Caki2 (cell line): ENCODE measurements at regions not wholly inside any gene's neighbourhood (a gene's known extent, or its start where the extent isn't known, plus 50 kb on each side); places are given as distances from the start of the nearest gene placed in this dataset.

Experiments used
- DNase-seq: peaks from one replicate; pipeline ENCODE4 v3.0.0-alpha.2; 2015; ENCODE audit warnings: low read depth
- in situ Hi-C: cut with HindIII; loops from 2 replicates; pipeline ENCODE4 v1.10.0; 2016; ENCODE audit warnings: low sequenced_read_pairs, low pct_unique_long_range_greater_than_20kb, mixed read lengths

GRCh38 chrX:5617666-5618065 is 611.0 kb downstream of the NLGN4X start:
- in situ Hi-C loops, result no loop called here
- no peak for DNase-seq

- DNase-seq, result no peak
- in situ Hi-C loops, result no loop called here
Measured at GRCh38 chrX:5595570-5595969, 633.1 kb downstream of the NLGN4X start.

GRCh38 chrX:5586726-5587125 is 641.9 kb downstream of the NLGN4X start:
- in situ Hi-C loops, result no loop called here
- DNase-seq, result no peak

- in situ Hi-C loops, result no loop called here
- no peak for DNase-seq
Measured at GRCh38 chrX:5575407-5575806, 653.3 kb downstream of the NLGN4X start.

GRCh38 chrX:5568934-5569333 is 659.7 kb downstream of the NLGN4X start:
- in situ Hi-C loops, result no loop called here
- no peak for DNase-seq

GRCh38 chrX:5559386-5559785 is 669.3 kb downstream of the NLGN4X start:
- in situ Hi-C loops, result no loop called here
- no peak for DNase-seq

GRCh38 chrX:5549512-5549911 is 679.2 kb downstream of the NLGN4X start:
- no peak for DNase-seq
- in situ Hi-C loops, result no loop called here

- in situ Hi-C loops, result no loop called here
- no peak for DNase-seq
Measured at GRCh38 chrX:5537098-5537497, 691.6 kb downstream of the NLGN4X start.

GRCh38 chrX:5536261-5536660 is 692.4 kb downstream of the NLGN4X start:
- in situ Hi-C loops, result no loop called here
- DNase-seq, result no peak

- in situ Hi-C loops, result no loop called here
- DNase-seq, result no peak
Measured at GRCh38 chrX:5528057-5528456, 700.6 kb downstream of the NLGN4X start.

GRCh38 chrX:5526191-5526590 is 702.5 kb downstream of the NLGN4X start:
- in situ Hi-C loops, result no loop called here
- no peak for DNase-seq

- no peak for DNase-seq
- in situ Hi-C loops, result no loop called here
Measured at GRCh38 chrX:5490786-5491563, 737.7 kb downstream of the NLGN4X start.

GRCh38 chrX:5474282-5474681 is 754.4 kb downstream of the NLGN4X start:
- DNase-seq, result peak; percentile 54
- in situ Hi-C loops, result no loop called here

GRCh38 chrX:5458300-5458842 is 770.3 kb downstream of the NLGN4X start:
- no peak for DNase-seq
- in situ Hi-C loops, result no loop called here

- in situ Hi-C loops, result no loop called here
- DNase-seq, result no peak
Measured at GRCh38 chrX:5449323-5449722, 779.3 kb downstream of the NLGN4X start.

- in situ Hi-C loops, result no loop called here
- no peak for DNase-seq
Measured at GRCh38 chrX:5431823-5432222, 796.8 kb downstream of the NLGN4X start.

GRCh38 chrX:5425119-5425518 is 803.5 kb downstream of the NLGN4X start:
- in situ Hi-C loops, result no loop called here

GRCh38 chrX:5417381-5417780 is 811.3 kb downstream of the NLGN4X start:
- DNase-seq, result no peak
- in situ Hi-C loops, result no loop called here

More at GRCh38 chrX:5425119-5425518, 803.5 kb downstream of the NLGN4X start:
- DNase-seq, result no peak

- in situ Hi-C loops, result no loop called here
Measured at GRCh38 chrX:5415738-5416137, 812.9 kb downstream of the NLGN4X start.

GRCh38 chrX:5409106-5409505 is 819.6 kb downstream of the NLGN4X start:
- DNase-seq, result no peak
- in situ Hi-C loops, result no loop called here

More at GRCh38 chrX:5415738-5416137, 812.9 kb downstream of the NLGN4X start:
- DNase-seq, result no peak
